GM21825 (cell line): ENCODE measurements at regions not wholly inside any gene's neighbourhood (a gene's known extent, or its start where the extent isn't known, plus 50 kb on each side); places are given as distances from the start of the nearest gene placed in this dataset.
"Not testable (repeated sequence)": the region's sequence is repeated elsewhere in the genome, so short reads cannot be mapped to it uniquely, and the experiment has no call there.

ENCODE experiments used
- ATAC-seq: cut with Tn5 transposase; IDR thresholded peaks from one replicate; pipeline ENCODE4 v1.9.1; 2021; ENCODE audit warnings: mild to moderate bottlenecking, moderate library complexity; ENCODE audit not compliant: unreplicated experiment

DNA sequence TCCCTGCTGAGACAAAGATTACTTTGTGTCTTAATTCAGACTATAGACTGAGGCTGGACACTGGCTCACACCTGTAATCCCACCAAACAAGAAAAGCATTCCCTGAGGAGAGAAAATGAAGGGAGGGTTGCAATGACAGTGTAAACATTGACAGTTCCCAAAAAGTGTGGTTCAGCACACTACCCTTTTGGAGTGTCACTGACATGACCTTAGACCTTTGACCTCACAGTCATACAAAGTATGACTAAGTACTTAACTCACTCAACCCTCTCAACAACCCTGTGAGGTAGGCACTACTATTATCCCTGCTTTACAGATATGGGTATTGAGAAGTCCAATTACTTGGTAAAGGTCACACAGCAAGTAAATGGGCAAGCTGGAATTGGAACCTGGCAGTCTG is 341.7 kb downstream of the LRRC3B start:
- ATAC-seq, result no peak

DNA sequence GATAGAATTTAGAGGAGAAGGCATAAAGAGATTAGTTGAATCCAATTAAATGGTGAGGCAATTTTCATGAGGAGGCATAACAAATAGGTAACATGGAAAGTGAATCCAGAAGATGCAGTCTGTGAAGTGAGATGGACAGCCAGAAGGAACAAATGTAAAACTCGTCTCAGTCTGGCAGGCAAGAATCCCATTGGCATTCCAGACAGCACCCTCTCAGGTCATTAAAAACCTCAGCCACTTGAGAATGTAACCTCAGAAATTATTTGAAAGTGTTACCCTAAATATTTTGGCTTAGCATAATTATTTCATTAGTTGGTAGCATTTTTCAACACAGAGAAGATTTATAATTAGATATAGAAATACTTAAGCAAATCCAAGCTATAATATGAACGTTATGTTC is 342.3 kb downstream of the LRRC3B start:
- ATAC-seq, result no peak

DNA sequence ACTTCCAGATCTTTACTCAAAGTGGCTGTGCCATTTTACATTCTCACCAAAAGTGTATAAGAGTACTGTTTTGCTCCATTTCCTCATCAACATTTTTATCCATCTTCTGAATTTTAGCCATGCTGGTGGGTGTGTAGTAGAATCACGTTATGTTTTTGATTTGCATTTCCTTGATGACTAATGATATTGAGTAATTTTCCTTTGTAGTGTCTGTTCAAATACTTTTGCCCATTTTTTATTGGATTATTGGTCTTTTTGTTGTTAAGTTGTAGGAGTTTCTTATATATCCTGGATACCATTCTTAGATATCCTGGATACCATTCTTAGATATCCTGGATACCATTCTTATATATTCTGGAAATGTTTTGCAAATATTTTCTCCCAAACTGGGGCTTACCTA is 344.9 kb downstream of the LRRC3B start:
- ATAC-seq, result no peak

DNA sequence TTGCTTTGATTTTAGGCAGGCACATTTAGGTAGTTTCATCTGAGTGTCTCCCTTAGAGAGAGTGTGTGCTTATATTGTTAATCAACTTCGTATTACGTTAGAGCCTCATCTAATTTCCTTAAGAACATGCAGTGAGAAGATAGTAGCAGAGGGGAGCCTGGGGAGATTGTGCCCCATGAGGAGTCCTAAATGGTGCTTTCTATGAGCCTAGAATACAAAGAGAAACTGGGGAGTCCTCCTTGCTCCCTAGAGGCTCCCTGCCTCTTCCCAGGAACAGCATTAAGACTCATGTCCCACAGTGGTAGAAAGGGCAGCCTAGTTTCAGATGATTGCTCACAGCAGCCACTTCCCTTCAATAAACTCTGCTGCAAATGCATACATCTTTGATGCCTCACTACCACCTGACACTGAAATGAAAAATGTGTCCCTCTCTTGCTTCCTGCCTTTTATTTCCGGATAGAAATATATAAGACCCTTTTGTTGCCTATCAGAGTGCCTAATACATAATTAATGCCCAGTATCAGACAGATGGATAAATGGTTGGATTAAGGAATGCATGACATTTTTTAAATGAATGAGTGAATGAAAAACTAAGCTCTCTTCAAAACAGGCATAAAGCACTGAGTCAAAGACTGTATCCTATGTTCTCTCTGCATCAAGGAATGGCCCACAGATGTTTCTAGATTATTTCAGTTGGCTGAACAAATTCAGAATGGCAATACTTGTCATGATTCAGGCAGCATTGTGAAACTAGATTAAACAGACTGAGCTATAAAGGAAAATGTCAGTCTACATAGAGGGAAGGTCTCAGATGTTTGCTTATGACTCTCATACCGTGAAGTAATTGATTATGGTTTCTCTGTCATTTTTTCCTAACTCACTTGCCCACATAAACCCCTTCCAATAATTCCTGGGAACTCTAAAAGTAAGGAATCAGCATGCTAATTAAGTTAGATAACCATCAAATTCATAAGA is 362.1 kb downstream of the LRRC3B start:
- ATAC-seq, result no peak

DNA sequence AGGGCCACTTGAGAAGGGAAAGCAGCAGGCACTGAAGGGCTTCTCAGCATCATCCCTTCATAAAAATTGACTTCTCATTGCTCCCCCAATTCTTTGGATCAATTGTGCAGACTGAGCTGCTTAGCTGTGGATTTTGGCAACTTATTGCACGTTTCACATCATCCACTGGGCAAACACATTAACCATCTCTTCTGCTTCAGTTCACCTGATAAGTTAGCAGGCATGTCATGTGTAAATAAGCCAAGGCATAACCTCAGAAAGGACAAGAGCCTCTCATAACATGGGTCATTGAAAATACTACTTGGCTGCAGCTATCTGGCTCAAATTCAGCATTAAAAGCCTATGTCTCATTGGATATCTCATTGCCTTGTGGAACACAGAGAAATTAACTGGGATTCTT is 366.5 kb downstream of the LRRC3B start:
- no peak for ATAC-seq

DNA sequence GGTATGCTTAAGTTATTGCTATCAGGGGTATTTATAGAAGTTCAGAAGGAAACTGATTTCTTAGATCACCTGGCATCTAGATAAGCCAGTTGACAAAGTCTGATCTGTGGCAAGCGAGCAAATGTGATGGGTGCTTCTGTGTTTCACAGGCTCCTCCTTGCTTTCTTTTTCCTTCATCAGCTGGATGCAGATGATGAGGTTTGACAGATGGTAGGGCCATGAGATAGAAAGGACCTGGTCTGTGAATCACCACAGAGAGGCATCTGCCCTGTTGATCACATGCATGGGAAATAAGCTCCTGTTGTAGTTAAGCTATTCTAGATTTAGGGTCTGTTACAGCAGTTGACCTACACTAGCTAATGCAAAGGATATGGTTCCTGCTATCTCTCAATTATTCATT is 372.0 kb downstream of the NEK10 start:
- ATAC-seq, result no peak

DNA sequence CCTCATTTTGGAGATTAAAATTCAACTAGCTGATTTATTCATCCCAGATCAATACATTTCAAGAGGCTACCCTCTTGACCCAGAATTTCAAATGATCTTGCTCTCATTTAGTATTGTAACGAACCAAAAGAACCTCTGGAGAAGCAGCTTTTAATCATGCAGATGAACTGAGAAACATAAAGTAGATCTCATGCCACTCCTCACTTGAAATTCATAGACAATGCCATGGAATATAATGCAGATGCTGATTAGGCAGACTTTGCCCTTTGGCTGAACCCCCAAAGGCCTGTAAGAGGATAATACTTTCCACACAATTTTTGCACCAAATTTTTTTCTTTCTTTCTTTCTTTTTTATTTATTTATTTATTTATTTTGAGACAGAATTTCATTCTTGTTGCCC is 358.3 kb downstream of the NEK10 start:
- ATAC-seq, result no peak

DNA sequence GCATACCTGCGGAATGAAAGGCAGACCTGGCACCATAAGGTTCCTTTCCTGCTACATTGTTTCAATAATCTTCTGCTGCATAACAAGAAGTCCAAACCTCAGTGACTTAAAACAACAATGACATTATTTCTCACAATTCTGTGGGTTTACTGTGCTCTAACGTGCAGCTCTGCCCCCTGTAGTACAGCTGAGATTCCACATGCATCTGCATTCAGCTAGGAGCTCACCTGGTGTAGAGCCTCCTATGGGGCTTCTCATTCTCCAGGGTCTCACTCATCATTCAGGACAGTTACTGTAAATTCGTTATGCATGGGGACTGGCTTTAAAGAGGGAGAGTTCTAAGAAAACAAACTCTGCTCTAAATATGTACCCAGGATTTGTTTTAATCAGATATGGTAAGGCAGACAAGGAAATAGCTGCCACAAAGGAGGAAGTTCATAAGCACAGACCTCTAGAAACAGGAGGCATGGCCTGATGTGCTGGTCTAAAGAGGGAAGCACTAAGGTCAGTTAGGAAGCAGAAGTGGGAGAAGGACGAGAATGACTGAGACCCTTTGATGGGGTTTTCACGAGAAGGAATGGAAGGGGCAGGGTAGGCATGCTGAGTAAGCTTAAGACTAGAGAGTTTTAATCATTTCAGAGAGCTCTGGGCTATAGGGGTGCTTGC is 347.0 kb downstream of the NEK10 start:
- no peak for ATAC-seq

DNA sequence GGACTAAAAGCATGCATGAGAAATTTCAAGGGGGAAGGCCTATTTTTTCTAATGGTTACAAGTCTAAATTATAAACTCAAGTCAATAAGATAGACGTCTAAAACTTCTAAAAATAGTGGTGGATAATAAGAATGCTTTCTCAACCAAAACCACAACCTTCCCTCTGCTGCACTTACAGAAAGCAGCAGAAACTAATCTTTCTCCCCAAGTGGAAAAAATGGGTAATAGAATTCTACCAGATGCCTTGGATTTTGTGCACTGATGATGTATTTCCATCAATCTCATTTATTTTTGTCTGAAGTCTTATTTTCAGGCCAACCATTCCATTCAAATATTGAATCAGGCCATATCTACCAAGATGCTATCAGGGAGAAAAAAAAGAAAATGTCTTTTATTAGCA is 344.7 kb downstream of the NEK10 start:
- ATAC-seq, result no peak

DNA sequence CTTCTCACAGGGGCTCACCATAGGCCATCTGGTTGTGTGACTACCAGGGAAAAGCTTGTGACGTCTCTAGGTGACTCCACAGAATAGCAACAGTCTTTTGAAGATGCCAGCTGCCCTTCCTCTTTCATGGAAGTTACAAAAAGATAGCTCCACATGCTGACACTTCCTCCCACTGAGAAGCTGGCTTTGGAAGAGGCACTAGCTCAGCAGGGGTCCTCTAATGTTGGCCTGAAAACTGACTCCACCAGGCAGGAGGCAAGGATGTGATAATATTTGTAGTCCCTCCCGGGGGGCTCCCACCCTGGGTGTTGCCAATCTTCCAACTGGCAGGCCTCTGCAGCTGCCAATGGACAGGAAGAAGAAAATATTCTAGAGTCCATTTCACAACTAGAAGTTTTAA is 343.5 kb downstream of the NEK10 start:
- ATAC-seq, result no peak

DNA sequence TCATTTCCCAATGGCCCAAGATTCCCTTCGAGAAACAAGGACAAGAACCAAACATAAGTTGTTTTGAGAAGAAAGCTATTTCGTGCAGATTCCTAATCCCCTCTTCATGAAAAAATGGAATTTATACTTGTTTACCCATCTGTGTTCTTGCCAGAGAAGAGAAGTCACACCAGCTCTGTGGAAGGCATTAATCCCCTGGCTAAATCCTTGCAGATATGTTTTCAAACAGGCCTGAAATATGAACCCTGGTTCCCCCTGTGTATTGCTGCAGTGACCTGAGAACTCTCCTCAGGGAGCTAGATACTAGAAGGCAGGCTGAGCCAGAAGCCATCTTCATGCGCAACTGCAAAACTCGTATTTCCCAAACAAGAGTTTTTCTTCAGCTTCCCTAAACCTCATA is 337.7 kb downstream of the NEK10 start:
- ATAC-seq, result no peak

DNA sequence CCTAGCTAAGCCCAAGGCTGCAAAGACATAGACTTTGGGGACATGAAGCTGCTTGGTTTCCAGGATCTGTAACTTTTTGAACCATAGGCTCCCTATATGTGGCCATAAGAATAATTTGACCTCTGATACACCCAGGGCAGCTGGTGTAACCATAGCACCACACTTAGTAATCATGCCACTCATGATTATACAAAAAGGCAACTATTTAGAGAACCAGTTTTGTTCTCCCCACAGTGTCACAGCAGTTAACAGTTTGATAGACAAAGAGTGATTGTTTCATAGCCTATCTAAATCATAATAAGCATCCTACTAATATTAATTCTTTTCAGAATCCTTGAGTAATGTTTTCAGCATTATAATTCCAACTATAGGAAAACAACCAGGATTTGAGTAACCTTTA is 334.9 kb downstream of the NEK10 start:
- ATAC-seq, result no peak

DNA sequence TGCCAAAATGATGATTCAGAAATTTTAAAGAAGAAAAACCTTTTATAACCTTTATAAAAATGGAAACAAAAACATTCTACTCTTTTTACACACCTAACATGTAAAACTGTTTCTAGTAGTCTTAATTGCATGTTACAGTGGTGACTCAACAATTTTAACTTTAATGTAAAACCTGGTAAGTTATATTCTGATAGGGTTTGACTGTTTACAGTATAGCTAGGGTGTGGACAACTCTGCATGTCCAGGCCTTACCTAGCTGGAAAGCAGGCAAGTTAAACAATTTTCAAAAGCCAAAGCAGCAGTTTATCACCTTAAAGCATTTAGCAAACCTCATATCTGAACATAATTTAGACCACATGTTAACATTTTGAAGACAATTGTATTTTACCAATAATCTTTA is 328.5 kb downstream of the NEK10 start:
- ATAC-seq, result no peak

DNA sequence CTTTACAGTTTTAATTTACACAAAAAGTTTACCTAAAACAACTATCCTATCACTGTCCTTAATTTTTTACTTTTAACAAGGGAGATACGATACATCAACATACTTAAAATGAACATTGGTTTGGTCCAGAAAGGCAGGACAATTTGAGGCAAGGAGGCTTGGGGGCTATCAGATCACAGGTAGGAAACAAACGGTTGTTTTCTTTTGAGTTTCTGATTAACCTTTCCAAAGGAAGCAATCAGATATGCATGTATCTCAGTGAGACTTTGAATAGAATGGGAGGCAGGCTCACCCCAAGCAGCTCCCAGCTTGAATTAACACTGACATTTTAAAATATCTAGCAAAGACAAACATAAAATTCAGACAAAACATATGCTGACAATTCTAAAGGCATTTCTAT is 326.6 kb downstream of the NEK10 start:
- ATAC-seq, result not testable (repeated sequence)

DNA sequence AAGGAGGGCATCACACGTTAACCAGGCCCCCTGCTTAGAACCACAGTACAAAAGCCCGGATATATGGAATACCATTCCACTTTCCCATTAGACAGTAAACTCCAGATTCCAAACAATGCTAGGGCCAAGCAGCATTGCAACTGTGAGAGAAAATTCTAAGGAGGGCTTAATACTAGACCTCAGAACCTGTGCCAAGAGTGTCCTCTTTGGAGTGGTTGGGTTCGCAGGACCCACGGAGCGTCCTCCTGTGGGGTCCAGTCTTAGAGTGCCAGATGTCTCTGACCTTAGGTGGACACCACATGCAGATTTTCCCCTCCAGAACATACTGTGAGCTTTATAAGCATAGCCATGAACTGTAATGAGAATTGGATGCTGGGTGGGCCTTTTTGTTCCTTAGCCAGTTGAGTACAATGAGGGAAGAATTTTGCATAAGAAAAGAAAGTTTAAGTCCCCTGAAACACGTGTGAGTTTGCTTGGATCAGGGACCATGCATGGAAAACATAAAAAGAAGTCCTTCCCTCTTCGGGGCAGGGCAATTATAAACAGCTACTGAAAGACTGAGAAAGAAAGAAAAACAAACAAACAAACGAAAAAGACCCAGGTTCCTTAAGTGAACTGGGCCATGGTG is 325.7 kb downstream of the NEK10 start:
- ATAC-seq, result no peak

DNA sequence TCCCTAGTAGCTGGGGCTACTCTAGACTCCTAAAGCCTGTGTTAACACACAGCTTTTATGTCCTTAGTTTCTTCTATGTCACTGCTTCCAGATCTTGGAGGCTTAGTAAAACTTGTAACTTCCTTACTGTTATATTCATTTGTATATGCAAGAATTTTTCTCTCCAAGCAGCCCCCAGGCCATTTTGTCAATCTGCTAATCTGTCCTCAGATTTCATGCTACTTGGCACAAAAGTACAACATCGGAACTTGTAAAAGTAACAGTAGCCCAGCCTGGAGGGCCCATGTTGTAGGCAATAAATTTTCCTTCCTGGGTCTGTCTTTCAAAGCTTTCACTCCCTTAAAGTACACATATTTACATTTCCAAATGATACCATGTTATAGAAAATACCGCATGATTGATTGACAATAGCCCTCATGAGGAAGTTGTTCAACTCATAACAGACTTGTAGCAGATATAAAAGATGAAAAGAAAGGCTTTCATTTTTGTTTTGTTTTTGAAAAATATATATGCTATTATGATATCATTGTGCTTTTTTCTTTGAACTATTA is 324.2 kb downstream of the NEK10 start:
- no peak for ATAC-seq

DNA sequence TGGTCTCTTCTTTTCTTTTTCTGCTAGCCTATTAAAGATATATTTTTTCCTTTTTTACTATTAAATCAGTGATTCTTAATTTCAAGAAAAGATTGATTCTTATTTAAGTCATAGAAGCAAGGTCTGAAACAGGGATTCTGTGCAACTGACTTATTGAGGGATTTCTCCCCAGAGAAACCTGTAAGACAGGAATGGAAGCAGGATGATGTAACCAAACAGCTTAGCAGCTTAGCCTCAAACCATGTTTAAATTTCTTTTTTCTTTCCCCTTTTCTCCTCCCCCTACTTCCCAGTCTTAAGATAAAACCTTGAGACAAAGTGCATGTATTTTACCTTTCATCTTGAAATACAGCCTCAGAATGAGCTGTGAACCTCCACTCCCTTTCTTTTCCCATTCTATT is 322.8 kb downstream of the NEK10 start:
- ATAC-seq, result no peak

DNA sequence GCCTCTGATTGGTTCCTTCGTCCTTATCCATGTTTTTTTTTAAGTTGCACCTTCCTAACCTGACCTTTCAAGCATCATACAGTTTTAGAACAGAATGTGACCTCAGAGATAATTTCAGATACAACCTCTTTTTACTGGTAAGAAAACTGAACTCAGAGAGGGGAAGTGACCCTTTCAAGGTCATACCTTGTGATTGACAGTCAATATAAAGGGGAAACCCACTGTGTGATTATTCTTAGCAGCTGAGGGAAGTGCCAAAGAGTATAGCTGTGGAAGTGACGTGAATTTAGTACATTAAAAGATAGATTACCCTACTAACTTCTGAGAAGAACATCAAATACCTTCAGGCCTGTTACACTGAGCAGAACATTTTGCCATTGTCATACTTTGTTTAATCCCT is 319.4 kb downstream of the NEK10 start:
- no peak for ATAC-seq

DNA sequence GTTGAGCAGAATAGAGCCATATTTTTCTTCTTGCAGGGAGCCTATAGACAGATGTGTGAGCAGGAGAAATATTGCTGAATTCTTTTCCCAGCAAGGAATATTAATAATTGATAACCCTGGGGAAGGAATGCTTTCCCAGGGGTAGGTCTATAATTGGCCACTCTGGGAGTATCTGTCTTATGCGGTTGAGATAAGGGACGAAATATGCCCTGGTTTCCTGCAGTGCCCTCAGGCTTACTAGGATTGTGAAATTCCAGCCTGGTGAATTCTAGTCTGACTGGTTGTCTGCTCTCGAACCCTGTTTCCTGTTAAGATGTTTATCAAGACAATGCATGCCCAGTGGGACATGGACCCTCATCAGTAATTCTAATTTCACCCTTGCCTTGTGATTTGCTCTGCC is 317.7 kb downstream of the NEK10 start:
- ATAC-seq, result not testable (repeated sequence)

DNA sequence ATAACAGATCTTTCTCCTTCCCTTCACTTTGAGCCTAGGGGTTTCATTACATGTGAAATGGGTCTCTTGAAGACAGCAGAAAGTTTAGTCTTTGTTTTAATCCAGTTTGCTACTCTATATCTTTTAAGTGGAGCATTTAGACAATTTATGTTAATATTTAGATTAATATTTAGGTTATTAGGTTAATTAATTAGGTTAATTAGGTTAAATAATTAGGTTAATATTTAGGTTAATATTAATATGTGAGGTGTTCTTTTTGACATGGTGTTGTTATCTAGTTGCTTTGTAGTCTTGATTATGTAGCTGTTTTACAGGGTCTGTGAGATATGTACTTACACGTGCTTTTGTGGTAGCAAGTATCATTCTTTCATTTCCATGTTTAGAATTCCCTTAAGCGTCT is 312.9 kb downstream of the NEK10 start:
- no peak for ATAC-seq

DNA sequence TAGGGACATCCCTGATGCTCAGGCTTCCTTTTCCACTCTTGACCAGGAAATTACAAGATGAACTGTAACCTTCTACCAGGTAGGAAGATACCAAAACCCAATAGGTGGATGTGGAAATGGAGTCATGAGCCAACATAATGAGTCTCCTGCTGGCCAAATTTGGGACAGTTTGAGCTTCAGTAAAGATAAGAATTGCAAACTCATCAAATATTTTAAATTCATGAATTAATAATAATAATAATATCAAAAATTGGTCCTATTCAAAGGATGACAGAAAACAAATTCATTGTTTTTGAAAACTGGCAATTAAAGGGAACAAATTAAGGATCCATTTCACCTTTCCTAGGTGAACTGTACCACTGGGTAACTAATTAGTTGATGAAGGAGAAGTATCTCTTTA is 309.7 kb downstream of the NEK10 start:
- ATAC-seq, result no peak
